Sigmoid colon (tissue), 6 donors: ENCODE measurements at regions not wholly inside any gene's neighbourhood (a gene's known extent, or its start where the extent isn't known, plus 50 kb on each side); places are given as distances from the start of the nearest gene placed in this dataset.

ENCODE experiments used
- DNase-seq: peaks from one replicate; pipeline ENCODE4 v3.0.0-alpha.2; 2019
- H3K27ac ChIP-seq, 4 donors: fragments of 200-600 bp; sonication (generic); one replicate each; pipeline ENCODE4 v1.5.1; 2016 to 2019; ENCODE audit warnings: mild to moderate bottlenecking in 1 of 4
- H3K27me3 ChIP-seq, 3 donors: fragments of 200-600 bp; sonication (generic); one replicate each; pipeline ENCODE4 v1.5.1; 2019; ENCODE audit warnings: mild to moderate bottlenecking in 1 of 3
- H3K36me3 ChIP-seq, 4 donors: fragments of 200-600 bp; sonication (generic); one replicate each; pipeline ENCODE4 v1.5.1; 2016 to 2019
- H3K4me1 ChIP-seq, 4 donors: fragments of 200-600 bp; sonication (generic); one replicate each; pipeline ENCODE4 v1.5.1; 2017 to 2019
- H3K4me3 ChIP-seq, 4 donors: fragments of 200-600 bp; sonication (generic); one replicate each; pipeline ENCODE4 v1.5.1; 2017 to 2019; ENCODE audit warnings: mild to moderate bottlenecking in 2 of 4, moderate library complexity in 1 of 4
- H3K9me3 ChIP-seq, 4 donors: fragments of 200-600 bp in 3 of 4; sonication (generic) in 3 of 4; one replicate each; pipeline versions ENCODE4 v1.5.1 to v1.6.1; 2013 to 2019
- CTCF ChIP-seq, 4 experiments: fragments of 450-650 bp in 3 of 4; fragments of 200-600 bp in 1 of 4; IDR thresholded peaks; one replicate each; pipeline ENCODE4 v1.5.1; 2016 to 2019; ENCODE audit warnings: antibody characterized with exemption in 4 of 4, mild to moderate bottlenecking in 3 of 4, moderate library complexity in 2 of 4
- EP300 ChIP-seq, 4 donors: sonication (generic); formaldehyde crosslinking; IDR thresholded peaks; one replicate each; pipeline ENCODE4 v1.6.1; 2017; ENCODE audit warnings: antibody characterized with exemption in 4 of 4
- POLR2A ChIP-seq, 2 donors: fragments of 450-650 bp; IDR thresholded peaks; one replicate each; pipeline ENCODE4 v1.6.1; 2016; ENCODE audit warnings: antibody characterized with exemption in 2 of 2, mild to moderate bottlenecking in 2 of 2, moderate library complexity in 2 of 2
- POLR2AphosphoS5 ChIP-seq, 4 donors: sonication (generic); formaldehyde crosslinking; IDR thresholded peaks; one replicate each; pipeline ENCODE4 v1.6.1; 2017; ENCODE audit warnings: antibody characterized with exemption in 4 of 4
- WGBS, 2 donors: extraction: QIAGEN DNeasy Blood & Tissue Kit; methylation state at CpG; one replicate each; pipeline ENCODE4 v1.1.7; 2013; 5-methylcytosine and 5-hydroxymethylcytosine counted together
- intact Hi-C: fragments of 100-400 bp; cut with DNase I; formaldehyde crosslinking; loops from one replicate; pipeline ENCODE4 v1.15.1; 2023
- donor health status: healthy with polysubstance abuse.
- donor health status: healthy.

- intact Hi-C loops = no loop called here
- DNase-seq = no peak
- H3K4me1 ChIP-seq = no peaks in the 10 kb centered on the region
- H3K4me3 ChIP-seq = no peak overlapping the region
- no peaks in the 10 kb centered on the region for H3K9me3 ChIP-seq
- no peaks in the 10 kb centered on the region for H3K27me3 ChIP-seq
- TF ChIP-seq EP300 (IDR thresholded peaks at IDR 0.05) (no peak), CTCF (IDR thresholded peaks at IDR 0.05) (no peak), POLR2AphosphoS5 (IDR thresholded peaks at IDR 0.05) (no peak), POLR2A (IDR thresholded peaks at IDR 0.05) (no peak)
- whole genome bisulfite sequencing, 2 donors = 47 to 62% methylated on average over 6 of the region's 6 CpGs
- H3K36me3 ChIP-seq = no peaks in the 10 kb centered on the region
- H3K27ac ChIP-seq = no peak overlapping the region
These were observed 233.1 kb upstream of the IGFBP3 start for GRCh38 chr7:46153951-46154787.

GRCh38 chr7:46153583-46153950, 232.5 kb upstream of the IGFBP3 start:
- intact Hi-C loops = no loop called here
- DNase-seq = no peak
- 71 to 93% methylated on average over 1 of the region's 1 CpG for WGBS, 2 donors

GRCh38 chr7:46152696-46153095, 231.6 kb upstream of the IGFBP3 start:
- intact Hi-C loops = no loop called here
- Histone ChIP-seq H3K4me1 (no peaks in the 10 kb centered on the region), H3K27me3 (no peaks in the 10 kb centered on the region), H3K27ac (no peak overlapping the region), H3K9me3 (no peaks in the 10 kb centered on the region), H3K4me3 (no peak overlapping the region), H3K36me3 (no peaks in the 10 kb centered on the region)
- DNase-seq = no peak
- TF ChIP-seq POLR2A (IDR thresholded peaks at IDR 0.05) = no peak
- no peak for TF ChIP-seq POLR2AphosphoS5 (IDR thresholded peaks at IDR 0.05)
- TF ChIP-seq CTCF (IDR thresholded peaks at IDR 0.05) = no peak
- no peak for TF ChIP-seq EP300 (IDR thresholded peaks at IDR 0.05)
- WGBS, 2 donors = 75 to 79% methylated on average over 2 of the region's 2 CpGs

More at GRCh38 chr7:46153583-46153950, 232.5 kb upstream of the IGFBP3 start:
- H3K4me3 ChIP-seq = no peak overlapping the region
- H3K4me1 ChIP-seq = no peaks in the 10 kb centered on the region
- H3K9me3 ChIP-seq = no peaks in the 10 kb centered on the region
- TF ChIP-seq CTCF (IDR thresholded peaks at IDR 0.05) (no peak), EP300 (IDR thresholded peaks at IDR 0.05) (no peak), POLR2A (IDR thresholded peaks at IDR 0.05) (no peak), POLR2AphosphoS5 (IDR thresholded peaks at IDR 0.05) (no peak)
- H3K36me3 ChIP-seq = no peaks in the 10 kb centered on the region
- no peak overlapping the region for H3K27ac ChIP-seq
- H3K27me3 ChIP-seq = no peaks in the 10 kb centered on the region

- Histone ChIP-seq H3K27me3 (no peaks in the 10 kb centered on the region), H3K27ac (no peak overlapping the region), H3K4me1 (peaks cover 0 to 13% (median 4%) of the 10 kb centered on the region in 4 donors), H3K9me3 (no peaks in the 10 kb centered on the region), H3K4me3 (no peak overlapping the region), H3K36me3 (no peaks in the 10 kb centered on the region)
- DNase-seq = no peak
- TF ChIP-seq CTCF (IDR thresholded peaks at IDR 0.05) (no peak), POLR2A (IDR thresholded peaks at IDR 0.05) (no peak), POLR2AphosphoS5 (IDR thresholded peaks at IDR 0.05) (no peak), EP300 (IDR thresholded peaks at IDR 0.05) (no peak)
- intact Hi-C loops = no loop called here
These were observed 229.6 kb upstream of the IGFBP3 start for GRCh38 chr7:46150721-46151120.

- Histone ChIP-seq H3K27me3 (no peaks in the 10 kb centered on the region), H3K4me1 (peaks cover 0 to 18% (median 6%) of the 10 kb centered on the region in 4 donors), H3K27ac (no peak overlapping the region), H3K9me3 (no peaks in the 10 kb centered on the region), H3K36me3 (no peaks in the 10 kb centered on the region), H3K4me3 (no peak overlapping the region)
- TF ChIP-seq POLR2A (IDR thresholded peaks at IDR 0.05) (no peak), EP300 (IDR thresholded peaks at IDR 0.05) (no peak), POLR2AphosphoS5 (IDR thresholded peaks at IDR 0.05) (no peak), CTCF (IDR thresholded peaks at IDR 0.05) (no peak)
- no peak for DNase-seq
- WGBS, 2 donors = 85 to 88% methylated on average over 1 of the region's 1 CpG
- intact Hi-C loops = no loop called here
These were observed 229.1 kb upstream of the IGFBP3 start for GRCh38 chr7:46150202-46150601.
